MM.1S (cell line): ENCODE measurements at regions not wholly inside any gene's neighbourhood (a gene's known extent, or its start where the extent isn't known, plus 50 kb on each side); places are given as distances from the start of the nearest gene placed in this dataset.

Experiments used
- EZH2 ChIP-seq: fragments of 300-600 bp; sonication (generic); optimal IDR thresholded peaks from 2 replicates; pipeline ENCODE3; 2017; ENCODE audit warnings: low read depth, mild to moderate bottlenecking, antibody characterized with exemption, low read length, mixed read lengths
- TF ChIP-seq, protein P1 (sequence below): fragments of 300-600 bp; sonication (generic); IDR thresholded peaks from 2 replicates; pipeline ENCODE4 v1.5.1; 2016; ENCODE audit warnings: antibody characterized with exemption, low read length, mixed read lengths

DNA sequence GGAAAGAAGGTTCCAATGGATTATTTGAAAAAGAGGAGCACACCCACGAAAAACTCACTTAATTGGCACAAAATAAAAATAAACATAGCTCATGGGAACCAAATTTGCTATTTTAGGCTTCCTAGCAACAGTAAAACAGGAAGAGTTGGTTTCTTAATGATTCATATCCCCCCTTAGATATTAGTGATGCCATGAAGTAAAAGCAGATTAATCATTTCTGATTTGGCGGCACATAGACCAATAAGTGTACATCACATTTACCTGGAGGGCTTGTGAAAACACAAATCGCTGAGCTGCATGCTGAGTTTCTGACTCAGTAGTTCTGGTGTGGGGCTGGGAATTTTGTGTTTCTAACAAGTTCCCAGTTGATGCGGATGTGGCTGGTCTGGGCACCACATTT, 260.4 kb downstream of the SLC4A3 start:
- TF ChIP-seq, protein P1, sequence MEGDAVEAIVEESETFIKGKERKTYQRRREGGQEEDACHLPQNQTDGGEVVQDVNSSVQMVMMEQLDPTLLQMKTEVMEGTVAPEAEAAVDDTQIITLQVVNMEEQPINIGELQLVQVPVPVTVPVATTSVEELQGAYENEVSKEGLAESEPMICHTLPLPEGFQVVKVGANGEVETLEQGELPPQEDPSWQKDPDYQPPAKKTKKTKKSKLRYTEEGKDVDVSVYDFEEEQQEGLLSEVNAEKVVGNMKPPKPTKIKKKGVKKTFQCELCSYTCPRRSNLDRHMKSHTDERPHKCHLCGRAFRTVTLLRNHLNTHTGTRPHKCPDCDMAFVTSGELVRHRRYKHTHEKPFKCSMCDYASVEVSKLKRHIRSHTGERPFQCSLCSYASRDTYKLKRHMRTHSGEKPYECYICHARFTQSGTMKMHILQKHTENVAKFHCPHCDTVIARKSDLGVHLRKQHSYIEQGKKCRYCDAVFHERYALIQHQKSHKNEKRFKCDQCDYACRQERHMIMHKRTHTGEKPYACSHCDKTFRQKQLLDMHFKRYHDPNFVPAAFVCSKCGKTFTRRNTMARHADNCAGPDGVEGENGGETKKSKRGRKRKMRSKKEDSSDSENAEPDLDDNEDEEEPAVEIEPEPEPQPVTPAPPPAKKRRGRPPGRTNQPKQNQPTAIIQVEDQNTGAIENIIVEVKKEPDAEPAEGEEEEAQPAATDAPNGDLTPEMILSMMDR, result no peak
- TF ChIP-seq EZH2, result no peak
